MCF 10A (cell line): ENCODE measurements at regions not wholly inside any gene's neighbourhood (a gene's known extent, or its start where the extent isn't known, plus 50 kb on each side); places are given as distances from the start of the nearest gene placed in this dataset.

Experiments used
- BruUV-seq: library from RNA; stranded (reverse); fragments of 400-500 nt; replicated peaks from 2 replicates; lab custom pipeline; 2021; lab: Mats Ljungman, UMichigan
- CTCF ChIA-PET: fragments of 300-600 bp; sonication (Branson Sonifier 250); formaldehyde crosslinking; extraction: SDS; loops from one replicate; lab custom pipeline; 2021; ENCODE audit warnings: antibody characterized with exemption, inconsistent platforms; lab: Yijun Ruan, JAX
- POLR2A ChIA-PET: fragments of 300-600, 350-650 bp; sonication (Branson Sonifier 250); formaldehyde crosslinking; extraction: SDS; loops from one replicate; lab custom pipeline; 2020; ENCODE audit warnings: antibody characterized with exemption, inconsistent platforms; lab: Yijun Ruan, JAX
- DNase-seq: peaks from one replicate; pipeline ENCODE4 v3.0.0-alpha.2; 2018; ENCODE audit not compliant: unreplicated experiment
- H3K27ac Mint-ChIP-seq: one replicate; pipeline ENCODE4 v1.8.0; 2022; ENCODE audit warnings: mild to moderate bottlenecking, low read depth, mixed read lengths; ENCODE audit not compliant: unreplicated experiment
- H3K27me3 Mint-ChIP-seq: one replicate; pipeline ENCODE4 v1.8.0; 2022; ENCODE audit warnings: mixed read lengths; ENCODE audit not compliant: insufficient read depth, unreplicated experiment
- H3K36me3 Mint-ChIP-seq: one replicate; pipeline ENCODE4 v1.8.0; 2022; ENCODE audit warnings: mild to moderate bottlenecking, moderate library complexity, mixed read lengths; ENCODE audit not compliant: insufficient read depth, unreplicated experiment
- H3K4me1 Mint-ChIP-seq: one replicate; pipeline ENCODE4 v1.8.0; 2022; ENCODE audit warnings: mixed read lengths; ENCODE audit not compliant: insufficient read depth, unreplicated experiment
- H3K4me3 Mint-ChIP-seq: one replicate; pipeline ENCODE4 v1.8.0; 2022; ENCODE audit warnings: mild to moderate bottlenecking, moderate library complexity, mixed read lengths; ENCODE audit not compliant: unreplicated experiment
- H3K9me3 Mint-ChIP-seq: one replicate; pipeline ENCODE4 v1.8.0; 2022; ENCODE audit warnings: mixed read lengths; ENCODE audit not compliant: unreplicated experiment
- CTCF ChIP-seq: fragments of 200-600 bp; IDR thresholded peaks from one replicate; pipeline ENCODE4 v1.8.0; 2022; ENCODE audit warnings: antibody characterized with exemption, mild to moderate bottlenecking; ENCODE audit not compliant: unreplicated experiment
- intact Hi-C: fragments of 100-400 bp; cut with micrococcal nuclease; formaldehyde crosslinking; loops from 2 replicates; pipeline ENCODE4 v1.14.1; 2022

- DNase-seq = no peak
- intact Hi-C loops = no loop called here
- BruUV-seq = no TSS peak
- CTCF ChIA-PET = interaction anchor here (0.6 kb wide), 1 partner anchor 33 kb away, joined by 3 read pairs; no protein-coding TSS in a partner anchor
- H3K4me1 Mint-ChIP-seq = peaks cover 16% of the 10 kb centered on the region
- POLR2A ChIA-PET = no interaction called here
- H3K27ac Mint-ChIP-seq = no peak overlapping the region
- peaks cover 14% of the 10 kb centered on the region for H3K27me3 Mint-ChIP-seq
- no peaks in the 10 kb centered on the region for H3K36me3 Mint-ChIP-seq
- no peaks in the 10 kb centered on the region for H3K9me3 Mint-ChIP-seq
- H3K4me3 Mint-ChIP-seq = no peak overlapping the region
- no peak for TF ChIP-seq CTCF
These were observed 218.0 kb upstream of the ZNF32 start for GRCh38 chr10:43866712-43867111.

DNA sequence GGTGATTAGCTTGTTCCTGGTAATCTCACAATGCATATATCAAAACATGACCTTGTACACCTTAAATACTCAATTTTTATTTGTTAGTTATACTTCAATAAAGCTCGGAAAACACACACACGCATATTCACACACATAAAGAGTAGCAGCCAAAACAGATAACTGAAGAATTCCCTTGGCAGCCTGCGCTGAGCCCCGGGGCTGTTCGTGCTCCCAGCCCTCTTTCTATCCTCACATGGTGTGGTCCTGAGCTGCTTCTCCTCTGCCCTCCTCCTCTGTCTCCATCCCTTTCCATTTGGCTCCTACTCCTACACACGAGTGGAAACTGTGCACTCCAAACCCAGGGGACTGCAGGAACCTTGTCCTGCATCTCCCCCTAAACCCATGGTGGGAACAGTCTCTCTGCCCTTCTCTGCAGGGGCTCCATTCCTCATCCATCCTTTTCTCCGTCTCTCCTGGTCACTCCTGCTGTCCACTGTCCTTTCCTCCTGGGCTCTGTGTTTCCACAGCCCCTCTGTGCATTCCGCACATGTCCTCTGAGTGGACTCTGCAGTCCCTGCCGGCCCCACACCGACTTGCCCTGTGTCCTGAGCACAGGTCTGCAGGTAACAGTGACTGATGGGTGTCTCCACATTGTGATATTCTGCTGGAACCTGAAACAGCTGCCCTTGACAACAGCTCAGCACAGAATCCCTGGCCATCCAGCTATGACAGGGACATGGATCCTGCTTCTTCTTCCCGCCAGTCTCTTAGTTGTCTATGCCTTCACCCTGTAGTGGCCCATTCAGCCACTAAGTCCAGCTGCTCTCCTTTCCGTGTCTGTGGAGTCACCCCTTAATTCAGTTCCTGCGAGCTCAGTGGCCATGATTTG is 216.8 kb upstream of the ZNF32 start:
- Mint-ChIP-seq H3K36me3 (no peaks in the 10 kb centered on the region), H3K4me1 (peaks cover 16% of the 10 kb centered on the region), H3K27ac (no peak overlapping the region), H3K27me3 (peaks cover 14% of the 10 kb centered on the region), H3K9me3 (no peaks in the 10 kb centered on the region), H3K4me3 (no peak overlapping the region)
- POLR2A ChIA-PET = no interaction called here
- no peak for TF ChIP-seq CTCF
- intact Hi-C loops = no loop called here
- no peak for DNase-seq
- BruUV-seq = no TSS peak
- CTCF ChIA-PET = no interaction called here

DNA sequence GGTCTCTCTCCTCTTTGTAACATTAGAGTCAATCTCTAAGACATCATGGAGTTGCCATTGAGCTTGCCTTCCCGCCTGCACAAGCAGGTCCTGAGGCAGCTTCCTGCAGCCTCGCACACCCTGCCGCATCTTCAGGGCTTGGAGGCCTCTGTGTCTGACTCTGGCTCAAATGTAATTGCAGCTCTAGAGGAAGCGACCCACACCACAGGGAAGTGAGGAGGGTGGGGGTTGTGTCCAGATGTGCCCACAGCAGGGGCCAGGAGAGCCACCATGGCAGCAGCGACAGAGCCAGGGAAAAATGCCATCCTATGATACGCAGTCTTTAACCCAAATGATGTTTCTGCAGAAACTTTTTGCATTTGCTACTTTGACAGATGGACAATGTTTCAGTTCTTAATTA is 216.0 kb upstream of the ZNF32 start:
- no peak for TF ChIP-seq CTCF
- H3K27ac Mint-ChIP-seq = no peak overlapping the region
- no peak overlapping the region for H3K4me3 Mint-ChIP-seq
- H3K36me3 Mint-ChIP-seq = no peaks in the 10 kb centered on the region
- H3K4me1 Mint-ChIP-seq = peaks cover 16% of the 10 kb centered on the region
- H3K27me3 Mint-ChIP-seq = peaks cover 14% of the 10 kb centered on the region
- POLR2A ChIA-PET = no interaction called here
- H3K9me3 Mint-ChIP-seq = no peaks in the 10 kb centered on the region
- intact Hi-C loops = no loop called here
- no peak for DNase-seq
- no TSS peak for BruUV-seq
- CTCF ChIA-PET = interaction anchor here (1.1 kb wide), 1 partner anchor 648 kb away, joined by 4 read pairs; no protein-coding TSS in a partner anchor

DNA sequence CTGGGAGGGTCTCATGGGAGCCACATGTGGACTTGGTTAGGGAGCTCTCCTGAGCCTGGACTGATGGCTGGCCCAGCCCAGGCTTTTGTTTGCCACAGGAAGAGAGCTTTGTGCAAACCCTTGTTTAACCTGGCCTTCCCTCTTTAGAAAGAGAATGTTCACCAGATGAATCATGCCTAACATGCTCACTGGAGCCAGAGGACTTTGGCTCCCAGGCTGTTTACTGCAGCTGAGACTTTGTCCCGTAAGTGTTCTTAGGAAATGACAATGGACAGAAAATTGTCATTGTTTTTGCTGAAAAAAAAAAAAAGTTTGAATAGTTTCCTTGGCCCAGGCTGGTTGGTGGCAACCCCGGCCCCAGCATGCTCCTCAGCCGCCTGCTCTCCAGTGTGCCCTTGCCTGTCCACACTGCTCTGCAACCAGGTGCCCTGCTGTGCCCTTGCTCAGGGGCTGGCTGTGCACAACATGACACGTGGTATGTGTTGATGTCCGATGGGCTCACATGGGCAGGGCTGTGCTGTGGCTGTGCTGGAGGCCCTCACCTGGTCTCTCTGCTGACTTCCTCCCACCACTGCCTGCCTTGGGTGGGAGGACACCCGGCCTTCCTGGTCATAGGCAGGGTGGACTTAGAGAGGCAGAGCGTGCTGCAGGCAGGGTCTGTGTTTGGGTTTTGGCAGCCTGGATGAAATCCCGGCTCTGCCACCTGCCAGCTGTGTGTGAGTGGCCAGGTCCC is 215.3 kb upstream of the ZNF32 start:
- Mint-ChIP-seq H3K27me3 (peaks cover 14% of the 10 kb centered on the region), H3K27ac (peak overlapping the region; percentile 39), H3K36me3 (no peaks in the 10 kb centered on the region), H3K9me3 (no peaks in the 10 kb centered on the region), H3K4me3 (no peak overlapping the region), H3K4me1 (peaks cover 16% of the 10 kb centered on the region)
- BruUV-seq = no TSS peak
- CTCF ChIA-PET = interaction anchor here (1.1 kb wide), 1 partner anchor 649 kb away, joined by 4 read pairs; no protein-coding TSS in a partner anchor
- POLR2A ChIA-PET = no interaction called here
- DNase-seq = peak; percentile 72
- intact Hi-C loops = no loop called here
- TF ChIP-seq CTCF = no peak
